DND-41 (cell line): ENCODE measurements at regions not wholly inside any gene's neighbourhood (a gene's known extent, or its start where the extent isn't known, plus 50 kb on each side); places are given as distances from the start of the nearest gene placed in this dataset.

Experiments used
- CTCF ChIP-seq: IDR thresholded peaks from 2 replicates; pipeline ENCODE4 v1.5.1; 2012; ENCODE audit warnings: borderline replicate concordance, low read length, moderate library complexity, mild to moderate bottlenecking; ENCODE audit not compliant: poor library complexity, severe bottlenecking; ENCODE audit errors: extremely low read depth
- EZH2 ChIP-seq: IDR thresholded peaks from 3 replicates; pipeline ENCODE4 v1.6.1; 2012; ENCODE audit warnings: borderline replicate concordance, low read depth, mild to moderate bottlenecking, moderate library complexity, low read length, inconsistent platforms; ENCODE audit not compliant: severe bottlenecking

- TF ChIP-seq CTCF (no peak), EZH2 (no peak)
Observed at GRCh38 chr1:87513255-87513654, 184.6 kb downstream of the LMO4 start.
